WTC11 (cell line): ENCODE measurements at regions not wholly inside any gene's neighbourhood (a gene's known extent, or its start where the extent isn't known, plus 50 kb on each side); places are given as distances from the start of the nearest gene placed in this dataset.

Source experiments
- ATAC-seq: fragments of 200-7000 bp; cut with Tn5 transposase; 2 replicates; pipeline ENCODE4 v1.10.0; 2021; ENCODE audit warnings: mild to moderate bottlenecking, moderate library complexity
- CTCF ChIA-PET: fragments of 300-600 bp; sonication (Branson Sonifier 250); formaldehyde crosslinking; loops from one replicate; lab custom pipeline; 2021; ENCODE audit warnings: antibody characterized with exemption; lab: Charles Lee
- POLR2A ChIA-PET: fragments of 350-600 bp; sonication (Branson Sonifier 250); formaldehyde crosslinking; loops from one replicate; lab custom pipeline; 2021; ENCODE audit warnings: antibody characterized with exemption; lab: Charles Lee
- DNase-seq: peaks from one replicate; pipeline ENCODE4 v3.0.0; 2021; ENCODE audit warnings: low spot score
- H3K27ac Mint-ChIP-seq: 2 replicates; pipeline ENCODE4 v1.8.0; 2021; ENCODE audit warnings: mixed read lengths
- H3K27me3 Mint-ChIP-seq: 2 replicates; pipeline ENCODE4 v1.8.0; 2021; ENCODE audit warnings: low read depth, mild to moderate bottlenecking, moderate library complexity, mixed read lengths
- H3K36me3 Mint-ChIP-seq: 2 replicates; pipeline ENCODE4 v1.8.0; 2021; ENCODE audit warnings: mixed read lengths
- H3K4me1 Mint-ChIP-seq: 2 replicates; pipeline ENCODE4 v1.8.0; 2022; ENCODE audit warnings: mixed read lengths
- H3K4me3 Mint-ChIP-seq: 2 replicates; pipeline ENCODE4 v1.8.0; 2021; ENCODE audit warnings: mild to moderate bottlenecking, moderate library complexity, mixed read lengths
- H3K9me3 Mint-ChIP-seq: 2 replicates; pipeline ENCODE4 v1.8.0; 2021; ENCODE audit warnings: mixed read lengths
- CREB1 ChIP-seq: sonication (generic); formaldehyde crosslinking; IDR thresholded peaks from 2 replicates; pipeline ENCODE4 v1.8.0; 2023; ENCODE audit warnings: mild to moderate bottlenecking, missing genetic modification reagents
- CREM ChIP-seq: sonication (generic); formaldehyde crosslinking; IDR thresholded peaks from 2 replicates; pipeline ENCODE4 v1.8.1; 2022; ENCODE audit warnings: mild to moderate bottlenecking, missing genetic modification reagents, moderate library complexity
- FOXK1 ChIP-seq: sonication (generic); formaldehyde crosslinking; IDR thresholded peaks from 2 replicates; pipeline ENCODE4 v1.8.0; 2022; ENCODE audit warnings: mild to moderate bottlenecking, moderate library complexity, missing genetic modification reagents
- JAZF1 ChIP-seq: fragments of 250-450 bp; sonication (Bioruptor Pico); IDR thresholded peaks from 2 replicates; pipeline ENCODE4 v1.9.0; 2021; ENCODE audit warnings: moderate library complexity, mild to moderate bottlenecking, inconsistent platforms
- NFATC4 ChIP-seq: fragments of 250-450 bp; sonication (Bioruptor Pico); IDR thresholded peaks from 2 replicates; pipeline ENCODE4 v1.9.0; 2021; ENCODE audit warnings: mild to moderate bottlenecking
- NR1H2 ChIP-seq: sonication (generic); formaldehyde crosslinking; IDR thresholded peaks from 2 replicates; pipeline ENCODE4 v1.9.0; 2021; ENCODE audit warnings: mild to moderate bottlenecking, moderate library complexity, missing genetic modification reagents
- SMAD4 ChIP-seq: sonication (generic); formaldehyde crosslinking; IDR thresholded peaks from 2 replicates; pipeline ENCODE4 v1.8.0; 2022; ENCODE audit warnings: mild to moderate bottlenecking, missing genetic modification reagents
- ZNF138 ChIP-seq: sonication (generic); formaldehyde crosslinking; conservative IDR thresholded peaks from 2 replicates; pipeline ENCODE4 v1.8.1; 2022; ENCODE audit warnings: mild to moderate bottlenecking, moderate library complexity, missing genetic modification reagents
- ZNF219 ChIP-seq: sonication (generic); formaldehyde crosslinking; IDR thresholded peaks from 2 replicates; pipeline ENCODE4 v1.8.0; 2023; ENCODE audit warnings: missing genetic modification reagents, mild to moderate bottlenecking, borderline replicate concordance
- ZNF423 ChIP-seq: fragments of 250-450 bp; sonication (Bioruptor Pico); IDR thresholded peaks from 2 replicates; pipeline ENCODE4 v2.1.2; 2022; ENCODE audit warnings: mild to moderate bottlenecking, moderate library complexity
- ZNF671 ChIP-seq: fragments of 250-450 bp; sonication (Bioruptor Pico); IDR thresholded peaks from 2 replicates; pipeline ENCODE4 v1.8.0; 2021; ENCODE audit warnings: mild to moderate bottlenecking
- TF ChIP-seq, protein P1 (sequence below): sonication (generic); formaldehyde crosslinking; IDR thresholded peaks from 2 replicates; pipeline ENCODE4 v1.8.0; 2023; ENCODE audit warnings: missing genetic modification reagents, mild to moderate bottlenecking, borderline replicate concordance
- TF ChIP-seq, protein P2 (sequence below): sonication (generic); formaldehyde crosslinking; IDR thresholded peaks from 2 replicates; pipeline ENCODE4 v1.8.0; 2023; ENCODE audit warnings: missing genetic modification reagents
- TF ChIP-seq, protein P3 (sequence below): sonication (generic); formaldehyde crosslinking; IDR thresholded peaks from 2 replicates; pipeline ENCODE4 v1.8.0; 2022; ENCODE audit warnings: mild to moderate bottlenecking, missing genetic modification reagents
- TF ChIP-seq, protein P4 (sequence below): sonication (generic); formaldehyde crosslinking; IDR thresholded peaks from 2 replicates; pipeline ENCODE4 v1.8.1; 2022; ENCODE audit warnings: mild to moderate bottlenecking, missing genetic modification reagents, moderate library complexity, borderline replicate concordance
- TF ChIP-seq, protein P5 (sequence below): sonication (generic); formaldehyde crosslinking; IDR thresholded peaks from 2 replicates; pipeline ENCODE4 v1.8.0; 2022; ENCODE audit warnings: missing genetic modification reagents
- TF ChIP-seq, protein P6 (sequence below): fragments of 250-450 bp; sonication (Bioruptor Pico); IDR thresholded peaks from 2 replicates; pipeline ENCODE4 v1.8.0; 2021; ENCODE audit warnings: mild to moderate bottlenecking
- TF ChIP-seq, protein P7 (sequence below): sonication (generic); formaldehyde crosslinking; IDR thresholded peaks from 2 replicates; pipeline ENCODE4 v1.8.1; 2023; ENCODE audit warnings: mild to moderate bottlenecking, moderate library complexity, missing genetic modification reagents
- TF ChIP-seq, protein P8 (sequence below): sonication (generic); formaldehyde crosslinking; IDR thresholded peaks from 2 replicates; pipeline ENCODE4 v1.8.1; 2023; ENCODE audit warnings: mild to moderate bottlenecking, missing genetic modification reagents, moderate library complexity

DNA sequence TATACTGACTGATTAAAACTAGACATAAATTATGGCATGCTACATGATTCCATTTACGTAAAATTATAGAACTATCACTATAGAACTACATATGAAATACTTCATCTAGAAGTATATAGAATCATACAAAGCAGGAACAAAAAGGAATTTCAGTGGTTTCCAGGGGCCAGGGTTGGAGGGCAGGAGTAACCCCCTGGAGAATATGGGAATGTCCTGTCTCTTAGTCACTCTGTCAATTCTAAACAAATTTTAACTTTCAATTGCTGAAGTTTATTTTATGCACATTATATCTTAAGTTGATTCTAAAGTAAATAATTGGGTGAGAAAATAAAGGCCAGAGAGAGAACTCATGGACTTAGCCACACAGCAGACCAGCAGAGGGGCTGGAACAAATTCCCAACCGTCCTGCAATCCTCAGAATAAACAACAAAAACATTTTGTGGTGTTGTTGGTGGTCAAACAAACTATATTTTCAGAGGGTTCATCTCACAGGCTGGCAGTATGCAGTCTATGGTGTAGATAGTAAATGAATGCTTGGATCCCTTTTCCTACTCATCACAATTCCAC, 476.9 kb upstream of the SLIT2 start (continued):
- TF ChIP-seq JAZF1 (CRISPR knock-in tag) (no peak), SMAD4 (no peak), CREM (CRISPR knock-in tag) (no peak), ZNF138 (CRISPR knock-in tag) (no peak), CREB1 (CRISPR knock-in tag) (no peak), ZNF423 (CRISPR knock-in tag) (no peak)
- TF ChIP-seq, protein P1, sequence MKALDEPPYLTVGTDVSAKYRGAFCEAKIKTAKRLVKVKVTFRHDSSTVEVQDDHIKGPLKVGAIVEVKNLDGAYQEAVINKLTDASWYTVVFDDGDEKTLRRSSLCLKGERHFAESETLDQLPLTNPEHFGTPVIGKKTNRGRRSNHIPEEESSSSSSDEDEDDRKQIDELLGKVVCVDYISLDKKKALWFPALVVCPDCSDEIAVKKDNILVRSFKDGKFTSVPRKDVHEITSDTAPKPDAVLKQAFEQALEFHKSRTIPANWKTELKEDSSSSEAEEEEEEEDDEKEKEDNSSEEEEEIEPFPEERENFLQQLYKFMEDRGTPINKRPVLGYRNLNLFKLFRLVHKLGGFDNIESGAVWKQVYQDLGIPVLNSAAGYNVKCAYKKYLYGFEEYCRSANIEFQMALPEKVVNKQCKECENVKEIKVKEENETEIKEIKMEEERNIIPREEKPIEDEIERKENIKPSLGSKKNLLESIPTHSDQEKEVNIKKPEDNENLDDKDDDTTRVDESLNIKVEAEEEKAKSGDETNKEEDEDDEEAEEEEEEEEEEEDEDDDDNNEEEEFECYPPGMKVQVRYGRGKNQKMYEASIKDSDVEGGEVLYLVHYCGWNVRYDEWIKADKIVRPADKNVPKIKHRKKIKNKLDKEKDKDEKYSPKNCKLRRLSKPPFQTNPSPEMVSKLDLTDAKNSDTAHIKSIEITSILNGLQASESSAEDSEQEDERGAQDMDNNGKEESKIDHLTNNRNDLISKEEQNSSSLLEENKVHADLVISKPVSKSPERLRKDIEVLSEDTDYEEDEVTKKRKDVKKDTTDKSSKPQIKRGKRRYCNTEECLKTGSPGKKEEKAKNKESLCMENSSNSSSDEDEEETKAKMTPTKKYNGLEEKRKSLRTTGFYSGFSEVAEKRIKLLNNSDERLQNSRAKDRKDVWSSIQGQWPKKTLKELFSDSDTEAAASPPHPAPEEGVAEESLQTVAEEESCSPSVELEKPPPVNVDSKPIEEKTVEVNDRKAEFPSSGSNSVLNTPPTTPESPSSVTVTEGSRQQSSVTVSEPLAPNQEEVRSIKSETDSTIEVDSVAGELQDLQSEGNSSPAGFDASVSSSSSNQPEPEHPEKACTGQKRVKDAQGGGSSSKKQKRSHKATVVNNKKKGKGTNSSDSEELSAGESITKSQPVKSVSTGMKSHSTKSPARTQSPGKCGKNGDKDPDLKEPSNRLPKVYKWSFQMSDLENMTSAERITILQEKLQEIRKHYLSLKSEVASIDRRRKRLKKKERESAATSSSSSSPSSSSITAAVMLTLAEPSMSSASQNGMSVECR (CRISPR knock-in tag) = no peak
- TF ChIP-seq, protein P2, sequence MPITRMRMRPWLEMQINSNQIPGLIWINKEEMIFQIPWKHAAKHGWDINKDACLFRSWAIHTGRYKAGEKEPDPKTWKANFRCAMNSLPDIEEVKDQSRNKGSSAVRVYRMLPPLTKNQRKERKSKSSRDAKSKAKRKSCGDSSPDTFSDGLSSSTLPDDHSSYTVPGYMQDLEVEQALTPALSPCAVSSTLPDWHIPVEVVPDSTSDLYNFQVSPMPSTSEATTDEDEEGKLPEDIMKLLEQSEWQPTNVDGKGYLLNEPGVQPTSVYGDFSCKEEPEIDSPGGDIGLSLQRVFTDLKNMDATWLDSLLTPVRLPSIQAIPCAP (CRISPR knock-in tag) = no peak
- TF ChIP-seq, protein P3, sequence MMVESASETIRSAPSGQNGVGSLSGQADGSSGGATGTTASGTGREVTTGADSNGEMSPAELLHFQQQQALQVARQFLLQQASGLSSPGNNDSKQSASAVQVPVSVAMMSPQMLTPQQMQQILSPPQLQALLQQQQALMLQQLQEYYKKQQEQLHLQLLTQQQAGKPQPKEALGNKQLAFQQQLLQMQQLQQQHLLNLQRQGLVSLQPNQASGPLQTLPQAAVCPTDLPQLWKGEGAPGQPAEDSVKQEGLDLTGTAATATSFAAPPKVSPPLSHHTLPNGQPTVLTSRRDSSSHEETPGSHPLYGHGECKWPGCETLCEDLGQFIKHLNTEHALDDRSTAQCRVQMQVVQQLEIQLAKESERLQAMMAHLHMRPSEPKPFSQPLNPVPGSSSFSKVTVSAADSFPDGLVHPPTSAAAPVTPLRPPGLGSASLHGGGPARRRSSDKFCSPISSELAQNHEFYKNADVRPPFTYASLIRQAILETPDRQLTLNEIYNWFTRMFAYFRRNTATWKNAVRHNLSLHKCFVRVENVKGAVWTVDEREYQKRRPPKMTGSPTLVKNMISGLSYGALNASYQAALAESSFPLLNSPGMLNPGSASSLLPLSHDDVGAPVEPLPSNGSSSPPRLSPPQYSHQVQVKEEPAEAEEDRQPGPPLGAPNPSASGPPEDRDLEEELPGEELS (CRISPR knock-in tag) = no peak

DNA sequence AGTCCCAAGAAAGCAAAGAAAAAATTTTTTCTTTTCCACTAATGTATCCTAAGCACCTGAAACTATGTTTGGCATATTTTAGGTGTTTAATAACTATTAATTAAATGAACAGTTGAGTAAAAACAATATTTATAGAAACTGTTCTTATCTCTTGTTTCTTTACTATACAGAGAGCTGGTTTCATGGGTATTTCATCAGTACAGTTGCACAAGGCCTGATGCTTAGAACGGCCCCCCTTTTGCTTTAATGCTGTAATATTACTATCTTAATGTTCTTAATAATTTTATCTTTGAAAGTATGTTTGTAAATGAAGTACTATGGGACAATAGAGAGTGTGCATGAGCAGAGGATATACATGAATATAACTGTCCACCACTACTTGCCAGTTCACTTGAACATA, 479.1 kb upstream of the SLIT2 start:
- ChIA-PET CTCF (no interaction called here), POLR2A (interaction anchor here (0.6 kb wide), 1 partner anchor 24 kb away, joined by 11 read pairs; no protein-coding TSS in a partner anchor)
- DNase-seq (no peak), ATAC-seq (no peak)
- H3K36me3 Mint-ChIP-seq = peaks cover 10% of the 10 kb centered on the region
- no peak overlapping the region for H3K4me3 Mint-ChIP-seq
- peaks cover 28% of the 10 kb centered on the region for H3K9me3 Mint-ChIP-seq
- no peak overlapping the region for H3K27ac Mint-ChIP-seq
- H3K27me3 Mint-ChIP-seq = no peaks in the 10 kb centered on the region
- H3K4me1 Mint-ChIP-seq = no peaks in the 10 kb centered on the region
- TF ChIP-seq NFATC4 (CRISPR knock-in tag) = no peak
- TF ChIP-seq, protein P4, sequence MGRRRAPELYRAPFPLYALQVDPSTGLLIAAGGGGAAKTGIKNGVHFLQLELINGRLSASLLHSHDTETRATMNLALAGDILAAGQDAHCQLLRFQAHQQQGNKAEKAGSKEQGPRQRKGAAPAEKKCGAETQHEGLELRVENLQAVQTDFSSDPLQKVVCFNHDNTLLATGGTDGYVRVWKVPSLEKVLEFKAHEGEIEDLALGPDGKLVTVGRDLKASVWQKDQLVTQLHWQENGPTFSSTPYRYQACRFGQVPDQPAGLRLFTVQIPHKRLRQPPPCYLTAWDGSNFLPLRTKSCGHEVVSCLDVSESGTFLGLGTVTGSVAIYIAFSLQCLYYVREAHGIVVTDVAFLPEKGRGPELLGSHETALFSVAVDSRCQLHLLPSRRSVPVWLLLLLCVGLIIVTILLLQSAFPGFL (CRISPR knock-in tag) = no peak
- TF ChIP-seq, protein P5, sequence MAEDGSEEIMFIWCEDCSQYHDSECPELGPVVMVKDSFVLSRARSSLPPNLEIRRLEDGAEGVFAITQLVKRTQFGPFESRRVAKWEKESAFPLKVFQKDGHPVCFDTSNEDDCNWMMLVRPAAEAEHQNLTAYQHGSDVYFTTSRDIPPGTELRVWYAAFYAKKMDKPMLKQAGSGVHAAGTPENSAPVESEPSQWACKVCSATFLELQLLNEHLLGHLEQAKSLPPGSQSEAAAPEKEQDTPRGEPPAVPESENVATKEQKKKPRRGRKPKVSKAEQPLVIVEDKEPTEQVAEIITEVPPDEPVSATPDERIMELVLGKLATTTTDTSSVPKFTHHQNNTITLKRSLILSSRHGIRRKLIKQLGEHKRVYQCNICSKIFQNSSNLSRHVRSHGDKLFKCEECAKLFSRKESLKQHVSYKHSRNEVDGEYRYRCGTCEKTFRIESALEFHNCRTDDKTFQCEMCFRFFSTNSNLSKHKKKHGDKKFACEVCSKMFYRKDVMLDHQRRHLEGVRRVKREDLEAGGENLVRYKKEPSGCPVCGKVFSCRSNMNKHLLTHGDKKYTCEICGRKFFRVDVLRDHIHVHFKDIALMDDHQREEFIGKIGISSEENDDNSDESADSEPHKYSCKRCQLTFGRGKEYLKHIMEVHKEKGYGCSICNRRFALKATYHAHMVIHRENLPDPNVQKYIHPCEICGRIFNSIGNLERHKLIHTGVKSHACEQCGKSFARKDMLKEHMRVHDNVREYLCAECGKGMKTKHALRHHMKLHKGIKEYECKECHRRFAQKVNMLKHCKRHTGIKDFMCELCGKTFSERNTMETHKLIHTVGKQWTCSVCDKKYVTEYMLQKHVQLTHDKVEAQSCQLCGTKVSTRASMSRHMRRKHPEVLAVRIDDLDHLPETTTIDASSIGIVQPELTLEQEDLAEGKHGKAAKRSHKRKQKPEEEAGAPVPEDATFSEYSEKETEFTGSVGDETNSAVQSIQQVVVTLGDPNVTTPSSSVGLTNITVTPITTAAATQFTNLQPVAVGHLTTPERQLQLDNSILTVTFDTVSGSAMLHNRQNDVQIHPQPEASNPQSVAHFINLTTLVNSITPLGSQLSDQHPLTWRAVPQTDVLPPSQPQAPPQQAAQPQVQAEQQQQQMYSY (CRISPR knock-in tag) = no peak
- TF ChIP-seq ZNF219 (CRISPR knock-in tag) = no peak
- TF ChIP-seq, protein P6, sequence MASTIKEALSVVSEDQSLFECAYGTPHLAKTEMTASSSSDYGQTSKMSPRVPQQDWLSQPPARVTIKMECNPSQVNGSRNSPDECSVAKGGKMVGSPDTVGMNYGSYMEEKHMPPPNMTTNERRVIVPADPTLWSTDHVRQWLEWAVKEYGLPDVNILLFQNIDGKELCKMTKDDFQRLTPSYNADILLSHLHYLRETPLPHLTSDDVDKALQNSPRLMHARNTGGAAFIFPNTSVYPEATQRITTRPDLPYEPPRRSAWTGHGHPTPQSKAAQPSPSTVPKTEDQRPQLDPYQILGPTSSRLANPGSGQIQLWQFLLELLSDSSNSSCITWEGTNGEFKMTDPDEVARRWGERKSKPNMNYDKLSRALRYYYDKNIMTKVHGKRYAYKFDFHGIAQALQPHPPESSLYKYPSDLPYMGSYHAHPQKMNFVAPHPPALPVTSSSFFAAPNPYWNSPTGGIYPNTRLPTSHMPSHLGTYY (CRISPR knock-in tag) = no peak
- TF ChIP-seq, protein P7, sequence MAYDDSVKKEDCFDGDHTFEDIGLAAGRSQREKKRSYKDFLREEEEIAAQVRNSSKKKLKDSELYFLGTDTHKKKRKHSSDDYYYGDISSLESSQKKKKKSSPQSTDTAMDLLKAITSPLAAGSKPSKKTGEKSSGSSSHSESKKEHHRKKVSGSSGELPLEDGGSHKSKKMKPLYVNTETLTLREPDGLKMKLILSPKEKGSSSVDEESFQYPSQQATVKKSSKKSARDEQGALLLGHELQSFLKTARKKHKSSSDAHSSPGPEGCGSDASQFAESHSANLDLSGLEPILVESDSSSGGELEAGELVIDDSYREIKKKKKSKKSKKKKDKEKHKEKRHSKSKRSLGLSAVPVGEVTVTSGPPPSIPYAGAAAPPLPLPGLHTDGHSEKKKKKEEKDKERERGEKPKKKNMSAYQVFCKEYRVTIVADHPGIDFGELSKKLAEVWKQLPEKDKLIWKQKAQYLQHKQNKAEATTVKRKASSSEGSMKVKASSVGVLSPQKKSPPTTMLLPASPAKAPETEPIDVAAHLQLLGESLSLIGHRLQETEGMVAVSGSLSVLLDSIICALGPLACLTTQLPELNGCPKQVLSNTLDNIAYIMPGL (CRISPR knock-in tag) = no peak
- TF ChIP-seq ZNF671 (CRISPR knock-in tag) = no peak
- no peak for TF ChIP-seq FOXK1
- TF ChIP-seq, protein P8, sequence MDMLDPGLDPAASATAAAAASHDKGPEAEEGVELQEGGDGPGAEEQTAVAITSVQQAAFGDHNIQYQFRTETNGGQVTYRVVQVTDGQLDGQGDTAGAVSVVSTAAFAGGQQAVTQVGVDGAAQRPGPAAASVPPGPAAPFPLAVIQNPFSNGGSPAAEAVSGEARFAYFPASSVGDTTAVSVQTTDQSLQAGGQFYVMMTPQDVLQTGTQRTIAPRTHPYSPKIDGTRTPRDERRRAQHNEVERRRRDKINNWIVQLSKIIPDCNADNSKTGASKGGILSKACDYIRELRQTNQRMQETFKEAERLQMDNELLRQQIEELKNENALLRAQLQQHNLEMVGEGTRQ (CRISPR knock-in tag) = no peak
- TF ChIP-seq NR1H2 (CRISPR knock-in tag) = no peak
